Heart left ventricle (tissue), 16 donors: ENCODE measurements at regions not wholly inside any gene's neighbourhood (a gene's known extent, or its start where the extent isn't known, plus 50 kb on each side); places are given as distances from the start of the nearest gene placed in this dataset.

Experiments used
- ATAC-seq, 4 donors: fragments of 200-7000 bp; cut with Tn5 transposase; one replicate each; pipeline ENCODE4 v1.9.1; 2020 to 2022; ENCODE audit warnings: moderate library complexity in 4 of 4, mild to moderate bottlenecking in 3 of 4, moderate number of reproducible peaks in 1 of 4
- DNase-seq, 5 donors: peaks; one replicate each; pipeline ENCODE4 v3.0.0-alpha.2; 2020
- H3K27ac ChIP-seq, 12 donors: fragments of 200-600 bp; sonication (generic) in 4 of 12; one replicate each; pipeline versions ENCODE4 v1.5.0 to v1.8.0; 2016 to 2022; ENCODE audit warnings: mild to moderate bottlenecking in 2 of 12
- H3K27me3 ChIP-seq, 9 donors: fragments of 200-600 bp; sonication (generic) in 2 of 9; one replicate each; pipeline versions ENCODE4 v1.5.1 to v1.8.0; 2016 to 2022; ENCODE audit warnings: mild to moderate bottlenecking in 3 of 9
- H3K36me3 ChIP-seq, 9 donors: fragments of 200-600 bp; sonication (generic) in 2 of 9; one replicate each; pipeline versions ENCODE4 v1.5.0 to v1.8.0; 2018 to 2022; ENCODE audit warnings: mild to moderate bottlenecking in 2 of 9
- H3K4me1 ChIP-seq, 12 donors: fragments of 200-600 bp; sonication (generic) in 4 of 12; one replicate each; pipeline versions ENCODE4 v1.5.0 to v1.8.0; 2016 to 2022; ENCODE audit warnings: mild to moderate bottlenecking in 3 of 12
- H3K4me3 ChIP-seq, 12 donors: fragments of 200-600 bp; sonication (generic) in 4 of 12; one replicate each; pipeline versions ENCODE4 v1.5.0 to v1.8.0; 2017 to 2022; ENCODE audit warnings: mild to moderate bottlenecking in 9 of 12, moderate library complexity in 4 of 12
- H3K9me3 ChIP-seq, 12 donors: fragments of 200-600 bp; sonication (generic) in 4 of 12; one replicate each; pipeline versions ENCODE4 v1.5.0 to v1.8.0; 2016 to 2022; ENCODE audit warnings: mild to moderate bottlenecking in 1 of 12
- POLR2A ChIP-seq, 2 donors: fragments of 450-650 bp; IDR thresholded peaks; one replicate each; pipeline ENCODE4 v1.6.1; 2017; ENCODE audit warnings: antibody characterized with exemption in 2 of 2, mild to moderate bottlenecking in 2 of 2, moderate library complexity in 2 of 2
- WGBS, 4 donors: extraction: QIAGEN DNeasy Blood & Tissue Kit in 2 of 4; methylation state at CpG; one replicate each; pipeline versions ENCODE4 v1.1.5 to v1.1.7; 2013 to 2018; 5-methylcytosine and 5-hydroxymethylcytosine counted together
- intact Hi-C, 10 donors: fragments of 100-400 bp; cut with DNase I; formaldehyde crosslinking; loops; one replicate each; pipeline versions ENCODE4 v1.11.1 to v1.14.2; 2022
- TF ChIP-seq, protein P1 (sequence below), 12 donors: fragments of 200-600 bp; sonication (generic) in 4 of 12; IDR thresholded peaks; one replicate each; pipeline versions ENCODE4 v1.5.0 to v1.8.0; 2018 to 2022; ENCODE audit warnings: antibody characterized with exemption in 12 of 12, mild to moderate bottlenecking in 5 of 12
- donor health status: ischemic (EF 13 %, LVEDD 7.1; RV severe dilation, severe dysfunction).
- donor health status: healthy with polysubstance abuse.
- donor health status: DM: no; HTN: yes; CAD: no.
- donor health status: DM: no; HTN: no; CAD: no.
- donor health status: ischemic (EF 25% LVEDD 6.9; RV normal size, moderate dysfunction).
- donor health status: ischemic (EF 25% LVEDD 5.7; RV mildly dilated, moderate dysfunction).
- donor health status: healthy.
- donor health status: DM: yes; HTN: yes; CAD: no.
- donor health status: ischemic (EF 35%, LVEDD 5.7; RV mildly dilated, moderate dysfunction).
- donor health status: nonischemic (EF 11% LVEDD 7.7; RV severe dilation, severe dysfunction).
- donor health status: DM: yes; HTN: yes; CAD: no.
- donor health status: PGD.
- donor health status: ischemic (EF 29% LVEDD 5.4; RV normal size, mild dysfunction).
- donor health status: nonischemic (EF 23%, LVEDD 6.1; RV moderate dilation, normal function).

DNA sequence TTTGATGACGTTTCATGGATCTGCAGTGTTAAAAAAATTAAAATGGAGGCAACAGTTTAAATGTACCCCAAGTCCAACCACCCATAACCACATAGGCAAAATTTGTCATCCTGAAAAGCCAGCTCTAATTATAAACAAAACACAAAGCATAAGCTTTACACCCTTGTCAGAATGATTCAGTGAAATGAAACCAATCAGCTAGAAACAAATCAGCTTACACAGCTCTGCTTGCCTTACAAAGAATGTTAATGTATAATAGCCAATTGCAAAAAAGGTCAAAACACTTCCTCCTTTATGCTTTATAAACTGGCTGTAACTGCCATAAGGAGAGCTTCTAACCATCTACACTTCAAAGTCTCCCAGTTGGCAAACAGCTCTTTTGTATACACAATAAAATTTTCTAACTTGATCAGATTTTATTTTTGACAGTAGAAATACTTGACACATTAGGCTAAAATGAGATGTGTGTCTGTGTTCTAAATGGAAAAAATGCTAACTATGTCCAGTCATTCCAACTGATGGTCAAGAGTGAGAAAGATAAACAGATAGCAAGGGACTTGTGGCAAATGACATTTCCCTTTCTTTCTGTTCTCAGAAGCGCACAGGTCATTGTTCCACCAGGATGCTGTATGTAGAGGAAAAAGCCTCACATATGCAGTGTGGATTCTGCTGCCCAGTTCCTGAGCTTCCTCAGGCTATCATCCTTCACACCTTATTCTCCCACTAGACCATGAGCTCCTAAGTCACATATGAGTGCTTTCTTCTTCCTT lies 344.3 kb upstream of the ID4 start:
- Histone ChIP-seq H3K4me1 (no peaks in the 10 kb centered on the region), H3K9me3 (peaks cover 0 to 6% (median 0%) of the 10 kb centered on the region in 12 donors), H3K36me3 (no peaks in the 10 kb centered on the region), H3K27ac (no peak overlapping the region), H3K27me3 (no peaks in the 10 kb centered on the region), H3K4me3 (no peak overlapping the region)
- TF ChIP-seq, protein P1, sequence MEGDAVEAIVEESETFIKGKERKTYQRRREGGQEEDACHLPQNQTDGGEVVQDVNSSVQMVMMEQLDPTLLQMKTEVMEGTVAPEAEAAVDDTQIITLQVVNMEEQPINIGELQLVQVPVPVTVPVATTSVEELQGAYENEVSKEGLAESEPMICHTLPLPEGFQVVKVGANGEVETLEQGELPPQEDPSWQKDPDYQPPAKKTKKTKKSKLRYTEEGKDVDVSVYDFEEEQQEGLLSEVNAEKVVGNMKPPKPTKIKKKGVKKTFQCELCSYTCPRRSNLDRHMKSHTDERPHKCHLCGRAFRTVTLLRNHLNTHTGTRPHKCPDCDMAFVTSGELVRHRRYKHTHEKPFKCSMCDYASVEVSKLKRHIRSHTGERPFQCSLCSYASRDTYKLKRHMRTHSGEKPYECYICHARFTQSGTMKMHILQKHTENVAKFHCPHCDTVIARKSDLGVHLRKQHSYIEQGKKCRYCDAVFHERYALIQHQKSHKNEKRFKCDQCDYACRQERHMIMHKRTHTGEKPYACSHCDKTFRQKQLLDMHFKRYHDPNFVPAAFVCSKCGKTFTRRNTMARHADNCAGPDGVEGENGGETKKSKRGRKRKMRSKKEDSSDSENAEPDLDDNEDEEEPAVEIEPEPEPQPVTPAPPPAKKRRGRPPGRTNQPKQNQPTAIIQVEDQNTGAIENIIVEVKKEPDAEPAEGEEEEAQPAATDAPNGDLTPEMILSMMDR (IDR thresholded peaks at IDR 0.05): no peak
- TF ChIP-seq POLR2A (IDR thresholded peaks at IDR 0.05): no peak
- ATAC-seq: no peak
- WGBS, 4 donors: 60 to 85% (median 68%) methylated on average over 2 of the region's 2 CpGs
- intact Hi-C loops: no loop called here
- no peak for DNase-seq

- intact Hi-C loops: no loop called here
- peaks cover 0 to 46% (median 16%) of the 10 kb centered on the region in 12 donors for H3K9me3 ChIP-seq
- WGBS, 4 donors: 82 to 88% (median 86%) methylated on average over 3 of the region's 3 CpGs
- H3K27me3 ChIP-seq: no peaks in the 10 kb centered on the region
- H3K36me3 ChIP-seq: no peaks in the 10 kb centered on the region
- TF ChIP-seq, protein P1 (IDR thresholded peaks at IDR 0.05): no peak
- no peak for TF ChIP-seq POLR2A (IDR thresholded peaks at IDR 0.05)
- H3K27ac ChIP-seq: no peak overlapping the region
- no peaks in the 10 kb centered on the region for H3K4me1 ChIP-seq
- DNase-seq: no peak
- no peak overlapping the region for H3K4me3 ChIP-seq
- no peak for ATAC-seq
These were observed 335.4 kb upstream of the ID4 start for GRCh38 chr6:19501737-19502245.

GRCh38 chr6:19502301-19502700 lies 334.9 kb upstream of the ID4 start:
- H3K4me3 ChIP-seq: no peak overlapping the region
- no peaks in the 10 kb centered on the region for H3K4me1 ChIP-seq
- H3K27ac ChIP-seq: no peak overlapping the region
- peaks cover 0 to 51% (median 19%) of the 10 kb centered on the region in 12 donors for H3K9me3 ChIP-seq
- no peaks in the 10 kb centered on the region for H3K27me3 ChIP-seq
- H3K36me3 ChIP-seq: no peaks in the 10 kb centered on the region
- DNase-seq (no peak), ATAC-seq (no peak)
- WGBS, 4 donors: 80 to 86% (median 84%) methylated on average over 2 of the region's 2 CpGs
- intact Hi-C loops: no loop called here
- no peak for TF ChIP-seq POLR2A (IDR thresholded peaks at IDR 0.05)
- TF ChIP-seq, protein P1 (IDR thresholded peaks at IDR 0.05): no peak

GRCh38 chr6:19515939-19516338 lies 321.2 kb upstream of the ID4 start:
- H3K27ac ChIP-seq: no peak overlapping the region
- H3K4me1 ChIP-seq: no peaks in the 10 kb centered on the region
- ATAC-seq: no peak
- DNase-seq: no peak
- H3K4me3 ChIP-seq: no peak overlapping the region
- TF ChIP-seq POLR2A (IDR thresholded peaks at IDR 0.05): no peak
- TF ChIP-seq, protein P1 (IDR thresholded peaks at IDR 0.05): no peak
- WGBS, 4 donors: 73 to 92% (median 88%) methylated on average over 2 to 4 of the region's 4 CpGs
- no peaks in the 10 kb centered on the region for H3K36me3 ChIP-seq
- no peaks in the 10 kb centered on the region for H3K27me3 ChIP-seq
- H3K9me3 ChIP-seq: peaks cover 0 to 42% (median 21%) of the 10 kb centered on the region in 12 donors
- intact Hi-C loops: no loop called here
